ENCODE measurements at regions not wholly inside any gene's neighbourhood (a gene's known extent, or its start where the extent isn't known, plus 50 kb on each side); places are given as distances from the start of the nearest gene placed in this dataset.

GRCh38 chr6:138028893-138029292 lies 78.3 kb downstream of the PERP start:
- TF ChIP-seq CTCF (conservative IDR thresholded peaks at IDR 0.05) (no peak), ZFX (IDR thresholded peaks at IDR 0.05) (no peak)
- no peak overlapping the region for H3K27ac ChIP-seq

GRCh38 chr6:138030872-138031271 lies 76.3 kb downstream of the PERP start:
- H3K27ac ChIP-seq, result no peak overlapping the region
- TF ChIP-seq ZFX (IDR thresholded peaks at IDR 0.05), result no peak
- TF ChIP-seq CTCF (conservative IDR thresholded peaks at IDR 0.05), result no peak

GRCh38 chr6:138031417-138031816 lies 75.8 kb downstream of the PERP start:
- TF ChIP-seq ZFX (IDR thresholded peaks at IDR 0.05) (no peak), CTCF (conservative IDR thresholded peaks at IDR 0.05) (no peak)
- H3K27ac ChIP-seq, result no peak overlapping the region

- no peak overlapping the region for H3K27ac ChIP-seq
- TF ChIP-seq ZFX (IDR thresholded peaks at IDR 0.05), result no peak
- TF ChIP-seq CTCF (conservative IDR thresholded peaks at IDR 0.05), result no peak
These were observed 75.4 kb downstream of the PERP start for GRCh38 chr6:138031850-138032249.

GRCh38 chr6:138032571-138032970 lies 74.6 kb downstream of the PERP start:
- TF ChIP-seq ZFX (IDR thresholded peaks at IDR 0.05) (no peak), CTCF (conservative IDR thresholded peaks at IDR 0.05) (no peak)
- no peak overlapping the region for H3K27ac ChIP-seq

GRCh38 chr6:138034229-138034628 lies 73.0 kb downstream of the PERP start:
- no peak overlapping the region for H3K27ac ChIP-seq

GRCh38 chr6:138035070-138035469 lies 72.1 kb downstream of the PERP start:
- H3K27ac ChIP-seq, result no peak overlapping the region
- no peak for TF ChIP-seq ZFX (IDR thresholded peaks at IDR 0.05)
- TF ChIP-seq CTCF (conservative IDR thresholded peaks at IDR 0.05), result no peak

More at GRCh38 chr6:138034229-138034628, 73.0 kb downstream of the PERP start:
- TF ChIP-seq ZFX (IDR thresholded peaks at IDR 0.05), result no peak
- TF ChIP-seq CTCF (conservative IDR thresholded peaks at IDR 0.05), result no peak

Data from C4-2B (cell line).